ENCODE measurements at regions not wholly inside any gene's neighbourhood (a gene's known extent, or its start where the extent isn't known, plus 50 kb on each side); places are given as distances from the start of the nearest gene placed in this dataset.

DNA sequence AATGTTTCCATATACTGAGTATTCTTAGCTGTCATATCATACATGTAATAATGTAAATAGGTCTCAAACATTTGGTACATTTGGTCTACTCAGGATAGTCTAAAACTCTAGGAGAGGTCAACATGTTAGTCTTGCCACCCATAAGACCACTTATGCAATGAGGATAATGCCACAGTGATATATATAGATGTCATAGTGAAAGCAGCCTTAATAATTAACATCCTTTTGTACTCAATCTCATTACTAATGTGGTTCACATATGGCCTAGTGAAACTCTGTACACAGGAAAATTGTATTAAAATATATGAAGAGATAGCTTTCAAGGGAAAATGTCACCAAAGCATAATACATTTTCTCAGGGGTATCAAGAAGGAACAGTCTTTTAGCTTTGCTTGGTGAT is 577.9 kb downstream of the TFAP2B start:
- Mint-ChIP-seq H3K4me1 (ENCODE audit: low read depth, unreplicated experiment) (no peaks in the 10 kb centered on the region), H3K9me3 (ENCODE audit: unreplicated experiment) (no peaks in the 10 kb centered on the region), H3K27me3 (ENCODE audit: unreplicated experiment) (no peaks in the 10 kb centered on the region)

DNA sequence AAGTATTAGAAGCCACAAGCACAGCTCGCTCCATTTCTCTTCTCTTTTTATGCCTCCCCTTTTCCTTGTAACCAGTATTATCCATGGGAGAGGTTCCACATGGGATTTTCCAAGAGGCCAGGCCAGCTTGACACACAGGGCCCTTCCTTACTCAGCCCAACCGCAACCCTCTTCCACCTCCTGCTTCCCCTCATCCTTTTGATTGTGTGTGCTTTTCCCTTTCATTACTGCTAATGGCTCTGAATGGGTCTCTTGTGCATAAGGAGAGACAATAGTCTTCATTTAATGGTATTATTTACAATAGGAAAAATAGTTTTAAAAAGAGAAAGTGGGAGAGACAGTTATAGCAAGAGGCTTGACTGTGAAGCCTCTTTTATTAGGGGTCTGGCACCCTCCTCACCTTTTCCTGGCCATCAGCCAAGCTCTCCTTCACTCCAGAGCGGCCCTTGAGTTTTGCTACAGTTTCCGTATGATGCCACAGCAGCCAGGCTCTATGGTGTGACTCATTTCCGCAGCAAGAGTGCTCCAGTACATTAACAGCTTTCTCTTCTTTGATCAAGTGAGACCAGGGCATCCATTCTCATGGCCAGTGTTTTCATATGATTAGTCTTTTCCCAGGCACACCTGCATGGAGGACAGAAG is 579.5 kb downstream of the TFAP2B start:
- TF ChIP-seq, protein P1, sequence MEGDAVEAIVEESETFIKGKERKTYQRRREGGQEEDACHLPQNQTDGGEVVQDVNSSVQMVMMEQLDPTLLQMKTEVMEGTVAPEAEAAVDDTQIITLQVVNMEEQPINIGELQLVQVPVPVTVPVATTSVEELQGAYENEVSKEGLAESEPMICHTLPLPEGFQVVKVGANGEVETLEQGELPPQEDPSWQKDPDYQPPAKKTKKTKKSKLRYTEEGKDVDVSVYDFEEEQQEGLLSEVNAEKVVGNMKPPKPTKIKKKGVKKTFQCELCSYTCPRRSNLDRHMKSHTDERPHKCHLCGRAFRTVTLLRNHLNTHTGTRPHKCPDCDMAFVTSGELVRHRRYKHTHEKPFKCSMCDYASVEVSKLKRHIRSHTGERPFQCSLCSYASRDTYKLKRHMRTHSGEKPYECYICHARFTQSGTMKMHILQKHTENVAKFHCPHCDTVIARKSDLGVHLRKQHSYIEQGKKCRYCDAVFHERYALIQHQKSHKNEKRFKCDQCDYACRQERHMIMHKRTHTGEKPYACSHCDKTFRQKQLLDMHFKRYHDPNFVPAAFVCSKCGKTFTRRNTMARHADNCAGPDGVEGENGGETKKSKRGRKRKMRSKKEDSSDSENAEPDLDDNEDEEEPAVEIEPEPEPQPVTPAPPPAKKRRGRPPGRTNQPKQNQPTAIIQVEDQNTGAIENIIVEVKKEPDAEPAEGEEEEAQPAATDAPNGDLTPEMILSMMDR (IDR thresholded peaks at IDR 0.05; ENCODE audit: partially characterized antibody, unreplicated experiment) = no peak
- no peaks in the 10 kb centered on the region for H3K36me3 Mint-ChIP-seq (ENCODE audit: unreplicated experiment)
- DNase-seq = no peak
- no peak overlapping the region for H3K27ac Mint-ChIP-seq (ENCODE audit: unreplicated experiment)
- H3K4me3 Mint-ChIP-seq (ENCODE audit: unreplicated experiment) = no peak overlapping the region
- H3K9me3 Mint-ChIP-seq (ENCODE audit: unreplicated experiment) = no peaks in the 10 kb centered on the region
- no peaks in the 10 kb centered on the region for H3K27me3 Mint-ChIP-seq (ENCODE audit: unreplicated experiment)
- H3K4me1 Mint-ChIP-seq (ENCODE audit: low read depth, unreplicated experiment) = no peaks in the 10 kb centered on the region

More for the DNA sequence above, 577.9 kb downstream of the TFAP2B start:
- TF ChIP-seq, protein P1 (IDR thresholded peaks at IDR 0.05; ENCODE audit: partially characterized antibody, unreplicated experiment) = no peak
- Mint-ChIP-seq H3K36me3 (ENCODE audit: unreplicated experiment) (no peaks in the 10 kb centered on the region), H3K27ac (ENCODE audit: unreplicated experiment) (no peak overlapping the region), H3K4me3 (ENCODE audit: unreplicated experiment) (no peak overlapping the region)
- DNase-seq = no peak

DNA sequence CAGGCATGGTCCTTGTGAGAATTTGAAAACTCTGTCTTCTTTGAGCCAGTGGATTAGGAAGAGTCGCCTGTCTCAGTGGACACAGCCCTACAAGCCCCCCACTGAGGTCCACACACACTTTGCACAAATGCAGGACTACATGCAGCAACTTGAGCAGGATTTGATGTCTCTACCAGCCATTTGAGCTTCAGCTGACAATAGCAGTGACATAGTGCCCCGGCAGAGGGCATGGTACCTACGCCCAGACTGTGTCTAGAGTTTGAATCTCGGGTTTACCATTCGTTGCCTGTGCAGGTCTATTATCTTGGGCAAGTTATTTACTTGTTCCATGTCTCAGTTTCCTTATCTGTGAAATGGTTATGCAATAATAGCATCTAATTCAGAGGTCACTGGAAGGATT is 580.1 kb downstream of the TFAP2B start:
- Mint-ChIP-seq H3K36me3 (ENCODE audit: unreplicated experiment) (no peaks in the 10 kb centered on the region), H3K27me3 (ENCODE audit: unreplicated experiment) (no peaks in the 10 kb centered on the region), H3K9me3 (ENCODE audit: unreplicated experiment) (no peaks in the 10 kb centered on the region), H3K4me3 (ENCODE audit: unreplicated experiment) (no peak overlapping the region), H3K27ac (ENCODE audit: unreplicated experiment) (no peak overlapping the region), H3K4me1 (ENCODE audit: low read depth, unreplicated experiment) (no peaks in the 10 kb centered on the region)
- TF ChIP-seq, protein P1 (IDR thresholded peaks at IDR 0.05; ENCODE audit: partially characterized antibody, unreplicated experiment) = no peak
- DNase-seq = no peak

DNA sequence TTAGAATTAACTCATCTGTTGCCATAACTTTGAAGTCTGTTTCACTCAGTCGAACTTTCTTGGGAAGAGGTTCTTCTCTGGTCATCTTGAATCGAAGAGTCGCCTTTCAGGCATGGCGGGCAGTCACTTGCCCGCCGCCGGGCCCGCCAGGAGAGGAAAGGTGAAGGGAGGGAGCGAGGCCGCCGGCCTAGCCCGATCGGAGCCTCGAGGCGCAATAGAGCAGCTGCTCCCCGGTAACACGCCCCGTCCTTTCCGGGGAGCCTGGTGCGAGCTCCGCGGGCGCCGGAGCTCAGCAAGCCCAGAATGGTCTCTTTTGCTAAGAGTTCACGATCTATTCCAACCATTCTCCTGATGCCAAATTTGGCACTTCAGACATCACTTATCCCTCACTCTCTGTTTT is 591.8 kb downstream of the TFAP2B start:
- TF ChIP-seq, protein P1 (IDR thresholded peaks at IDR 0.05; ENCODE audit: partially characterized antibody, unreplicated experiment) = no peak

DNA sequence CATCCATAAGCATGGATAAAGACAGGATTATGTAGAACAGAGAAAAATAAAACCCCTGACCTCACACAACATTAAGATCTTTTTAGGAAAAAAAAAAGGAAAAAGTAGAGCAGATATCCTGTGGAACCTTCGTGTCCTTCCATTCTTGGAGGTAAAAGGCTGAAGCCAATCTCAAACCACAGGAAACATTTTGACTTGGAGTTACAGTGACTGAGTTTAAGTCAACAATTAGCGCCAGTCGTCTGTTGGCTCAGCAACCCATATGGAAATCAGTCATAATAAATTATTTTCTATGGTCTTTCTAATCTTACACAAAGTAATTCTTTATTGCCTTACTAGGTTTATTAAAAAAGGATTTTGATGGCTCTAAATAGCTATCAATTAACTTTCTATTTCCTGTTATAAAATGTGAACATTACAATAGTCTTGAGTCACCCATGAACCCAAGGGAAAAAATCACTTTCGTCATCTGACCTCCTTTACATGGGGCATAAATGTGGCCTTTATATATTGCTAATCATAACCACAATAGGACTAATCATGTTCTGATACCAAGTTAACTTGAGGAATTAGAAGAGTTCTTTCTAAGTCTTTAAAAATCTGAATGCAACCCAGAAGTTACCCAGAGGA is 592.9 kb downstream of the TFAP2B start:
- H3K4me1 Mint-ChIP-seq (ENCODE audit: low read depth, unreplicated experiment) = no peaks in the 10 kb centered on the region
- no peaks in the 10 kb centered on the region for H3K27me3 Mint-ChIP-seq (ENCODE audit: unreplicated experiment)
- H3K27ac Mint-ChIP-seq (ENCODE audit: unreplicated experiment) = no peak overlapping the region
- no peak for DNase-seq
- H3K36me3 Mint-ChIP-seq (ENCODE audit: unreplicated experiment) = no peaks in the 10 kb centered on the region
- no peak overlapping the region for H3K4me3 Mint-ChIP-seq (ENCODE audit: unreplicated experiment)
- H3K9me3 Mint-ChIP-seq (ENCODE audit: unreplicated experiment) = no peaks in the 10 kb centered on the region
- TF ChIP-seq, protein P1 (IDR thresholded peaks at IDR 0.05; ENCODE audit: partially characterized antibody, unreplicated experiment) = no peak

More for the DNA sequence above, 591.8 kb downstream of the TFAP2B start:
- DNase-seq = no peak
- H3K4me1 Mint-ChIP-seq (ENCODE audit: low read depth, unreplicated experiment) = no peaks in the 10 kb centered on the region
- no peaks in the 10 kb centered on the region for H3K9me3 Mint-ChIP-seq (ENCODE audit: unreplicated experiment)
- no peak overlapping the region for H3K27ac Mint-ChIP-seq (ENCODE audit: unreplicated experiment)
- H3K36me3 Mint-ChIP-seq (ENCODE audit: unreplicated experiment) = no peaks in the 10 kb centered on the region
- no peaks in the 10 kb centered on the region for H3K27me3 Mint-ChIP-seq (ENCODE audit: unreplicated experiment)
- no peak overlapping the region for H3K4me3 Mint-ChIP-seq (ENCODE audit: unreplicated experiment)

Measured in glutamatergic neuron (in vitro differentiated cells).